B cell (primary cell): ENCODE measurements at regions not wholly inside any gene's neighbourhood (a gene's known extent, or its start where the extent isn't known, plus 50 kb on each side); places are given as distances from the start of the nearest gene placed in this dataset.

ENCODE experiments used
- CTCF ChIP-seq: fragments of 200-600 bp; IDR thresholded peaks from one replicate; pipeline ENCODE4 v1.8.0; 2022; ENCODE audit warnings: antibody characterized with exemption, mild to moderate bottlenecking
- EZH2 ChIP-seq: IDR thresholded peaks from 2 replicates; pipeline ENCODE4 v1.6.1; 2012; ENCODE audit warnings: borderline replicate concordance, low read depth, mild to moderate bottlenecking, moderate library complexity, low read length; ENCODE audit not compliant: insufficient read depth, poor library complexity, severe bottlenecking

- no peak for TF ChIP-seq CTCF
- TF ChIP-seq EZH2 = no peak
Observed at GRCh38 chr5:28117691-28118090, 1079.3 kb upstream of the CDH9 start.
